CD14-positive monocyte (primary cell): ENCODE measurements at regions not wholly inside any gene's neighbourhood (a gene's known extent, or its start where the extent isn't known, plus 50 kb on each side); places are given as distances from the start of the nearest gene placed in this dataset.

ENCODE experiments used
- DNase-seq, 3 donors: peaks; one replicate each; pipeline ENCODE4 v3.0.0-alpha.2; 2011 to 2022
- H2AFZ ChIP-seq: 2 replicates; pipeline ENCODE4 v1.6.0; 2012; ENCODE audit warnings: mild to moderate bottlenecking, low read depth, low read length, inconsistent platforms; ENCODE audit not compliant: insufficient read depth, poor library complexity, severe bottlenecking
- H3K27ac ChIP-seq, 2 donors: 1 replicate in 1 of 2; 2 replicates in 1 of 2; pipeline ENCODE4 v1.5.1; 2012 to 2013; ENCODE audit warnings: low read length in 2 of 2, control low read depth in 1 of 2, inconsistent platforms in 1 of 2, low read depth in 1 of 2, mild to moderate bottlenecking in 1 of 2
- H3K27me3 ChIP-seq, 2 donors: one replicate each; pipeline versions ENCODE4 v1.6.0 to v1.6.1; 2011 to 2013; ENCODE audit warnings: low read length in 2 of 2; ENCODE audit not compliant: control insufficient read depth in 2 of 2, insufficient read depth in 2 of 2
- H3K36me3 ChIP-seq, 2 donors: replicated peaks in 1 of 2; 1 replicate in 1 of 2; 2 replicates in 1 of 2; pipeline versions ENCODE4 v1.5.1 to v1.6.1; 2012 to 2013; ENCODE audit warnings: low read length in 2 of 2, control low read depth in 1 of 2, inconsistent platforms in 1 of 2, mild to moderate bottlenecking in 1 of 2; ENCODE audit not compliant: insufficient read depth in 2 of 2, control insufficient read depth in 1 of 2
- H3K4me1 ChIP-seq, 2 donors: 1 replicate in 1 of 2; 2 replicates in 1 of 2; pipeline versions ENCODE4 v1.5.1 to v1.6.1; 2012 to 2013; ENCODE audit warnings: low read length in 2 of 2, control low read depth in 1 of 2, inconsistent platforms in 1 of 2, mild to moderate bottlenecking in 1 of 2, moderate library complexity in 1 of 2; ENCODE audit not compliant: insufficient read depth in 2 of 2, control insufficient read depth in 1 of 2
- H3K4me2 ChIP-seq: replicated peaks from 2 replicates; pipeline ENCODE3; 2012; ENCODE audit warnings: low read length, moderate library complexity, mild to moderate bottlenecking; ENCODE audit not compliant: poor library complexity, severe bottlenecking; ENCODE audit errors: extremely low read depth
- H3K4me3 ChIP-seq, 3 experiments: fragments of 200-600 bp in 1 of 3; sonication (generic) in 1 of 3; replicated peaks in 1 of 3; 1 replicate in 2 of 3; 2 replicates in 1 of 3; pipeline ENCODE4 v1.5.1; 2011 to 2013; ENCODE audit warnings: low read length in 3 of 3, mild to moderate bottlenecking in 3 of 3, control low read depth in 2 of 3, low read depth in 2 of 3, inconsistent platforms in 1 of 3, moderate library complexity in 1 of 3
- H3K79me2 ChIP-seq: 2 replicates; pipeline ENCODE4 v1.6.0; 2012; ENCODE audit warnings: mild to moderate bottlenecking, control low read depth, inconsistent platforms, low read length, moderate library complexity; ENCODE audit not compliant: insufficient read depth
- H3K9ac ChIP-seq: 2 replicates; pipeline ENCODE4 v1.6.0; 2017; ENCODE audit warnings: low read length, mild to moderate bottlenecking; ENCODE audit not compliant: insufficient read depth, poor library complexity, severe bottlenecking
- H3K9me3 ChIP-seq, 2 donors: replicated peaks in 1 of 2; 1 replicate in 1 of 2; 2 replicates in 1 of 2; pipeline versions ENCODE4 v1.5.1 to v1.6.1; 2012 to 2013; ENCODE audit warnings: low read length in 2 of 2, control low read depth in 1 of 2; ENCODE audit not compliant: control insufficient read depth in 1 of 2, insufficient read depth in 1 of 2
- H4K20me1 ChIP-seq: 2 replicates; pipeline ENCODE4 v1.6.0; 2012; ENCODE audit warnings: mild to moderate bottlenecking, low read length, control low read depth, moderate library complexity; ENCODE audit not compliant: insufficient read depth
- H3K27ac Mint-ChIP-seq, 7 donors: one replicate each; pipeline ENCODE4 v1.8.0; 2020; ENCODE audit warnings: mild to moderate bottlenecking in 7 of 7, mixed read lengths in 7 of 7, moderate library complexity in 6 of 7, inconsistent platforms in 2 of 7
- H3K27me3 Mint-ChIP-seq, 3 donors: one replicate each; pipeline ENCODE4 v1.8.0; 2021 to 2022; ENCODE audit warnings: low read depth in 3 of 3, mild to moderate bottlenecking in 3 of 3, mixed read lengths in 3 of 3, moderate library complexity in 3 of 3, inconsistent platforms in 1 of 3
- H3K36me3 Mint-ChIP-seq, 2 donors: one replicate each; pipeline ENCODE4 v1.8.0; 2020; ENCODE audit warnings: mixed read lengths in 2 of 2, inconsistent platforms in 1 of 2, mild to moderate bottlenecking in 1 of 2
- H3K4me1 Mint-ChIP-seq: one replicate; pipeline ENCODE4 v1.8.0; 2020; ENCODE audit warnings: mild to moderate bottlenecking, mixed read lengths
- H3K4me3 Mint-ChIP-seq, 2 donors: one replicate each; pipeline ENCODE4 v1.8.0; 2020; ENCODE audit warnings: mild to moderate bottlenecking in 2 of 2, mixed read lengths in 2 of 2, moderate library complexity in 1 of 2
- H3K9me3 Mint-ChIP-seq, 7 donors: one replicate each; pipeline ENCODE4 v1.8.0; 2020 to 2022; ENCODE audit warnings: mixed read lengths in 7 of 7, mild to moderate bottlenecking in 6 of 7, moderate library complexity in 6 of 7, inconsistent platforms in 2 of 7
- CTCF ChIP-seq: fragments of 200-600 bp; IDR thresholded peaks from one replicate; pipeline ENCODE4 v1.8.0; 2022; ENCODE audit warnings: antibody characterized with exemption, mild to moderate bottlenecking
- WGBS: methylation state at CpG from one replicate; pipeline ENCODE4 v1.1.5; 2013; ENCODE audit warnings: missing lambda C conversion rate; ENCODE audit not compliant: insufficient coverage; 5-methylcytosine and 5-hydroxymethylcytosine counted together
- intact Hi-C, 2 donors: fragments of 100-400 bp; cut with micrococcal nuclease; formaldehyde crosslinking; loops; one replicate each; pipeline versions ENCODE4 v1.15.0 to v1.15.1; 2023

- peaks cover 0 to 6% (median 0%) of the 10 kb centered on the region in 7 donors for H3K9me3 Mint-ChIP-seq
- H3K27ac Mint-ChIP-seq = no peak overlapping the region
- no peaks in the 10 kb centered on the region for H3K36me3 ChIP-seq
- intact Hi-C loops = no loop called here
- no peak overlapping the region for H3K4me2 ChIP-seq
- H3K4me1 ChIP-seq = no peaks in the 10 kb centered on the region
- no peaks in the 10 kb centered on the region for H3K4me1 Mint-ChIP-seq
- H3K9me3 ChIP-seq = no peaks in the 10 kb centered on the region
- no peak overlapping the region for H2AFZ ChIP-seq
- H3K36me3 Mint-ChIP-seq = no peaks in the 10 kb centered on the region
- no peak for DNase-seq
- no peaks in the 10 kb centered on the region for H3K27me3 Mint-ChIP-seq
- H3K27ac ChIP-seq = no peak overlapping the region
- H3K4me3 Mint-ChIP-seq = no peak overlapping the region
- no peaks in the 10 kb centered on the region for H4K20me1 ChIP-seq
- no CpG with 5 or more reads among the region's 2 CpGs for WGBS
- H3K79me2 ChIP-seq = no peaks in the 10 kb centered on the region
- TF ChIP-seq CTCF = no peak
- no peak overlapping the region for H3K4me3 ChIP-seq
- H3K9ac ChIP-seq = no peak overlapping the region
- no peaks in the 10 kb centered on the region for H3K27me3 ChIP-seq
Observed at GRCh38 chr4:89587364-89587763, 249.6 kb downstream of the SNCA start.

DNA sequence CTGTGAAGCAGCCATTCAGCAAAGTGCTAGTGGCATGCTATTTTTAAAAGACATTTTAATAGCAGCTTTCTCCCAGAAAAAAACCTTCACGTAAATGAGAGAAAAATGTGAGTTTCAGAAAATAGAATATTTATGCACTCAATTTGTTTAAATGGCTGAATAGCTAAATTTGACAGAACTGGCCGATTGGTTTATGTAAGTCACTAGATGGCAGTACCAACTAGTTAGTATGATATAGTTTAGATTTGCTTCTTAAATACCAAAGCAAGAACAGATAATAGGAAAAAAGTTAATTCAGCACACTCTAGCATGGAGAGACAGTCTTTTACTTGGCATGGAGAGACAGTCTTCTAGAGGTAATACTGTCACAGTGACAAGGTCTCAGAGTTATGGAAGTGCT is 250.1 kb downstream of the SNCA start:
- Mint-ChIP-seq H3K9me3 (peaks cover 0 to 4% (median 0%) of the 10 kb centered on the region in 7 donors), H3K27me3 (no peaks in the 10 kb centered on the region), H3K27ac (no peak overlapping the region), H3K4me3 (no peak overlapping the region), H3K36me3 (no peaks in the 10 kb centered on the region), H3K4me1 (no peaks in the 10 kb centered on the region)
- H3K4me3 ChIP-seq = no peak overlapping the region
- intact Hi-C loops = no loop called here
- H4K20me1 ChIP-seq = no peaks in the 10 kb centered on the region
- H3K27me3 ChIP-seq = no peaks in the 10 kb centered on the region
- no peak overlapping the region for H2AFZ ChIP-seq
- H3K36me3 ChIP-seq = no peaks in the 10 kb centered on the region
- TF ChIP-seq CTCF = no peak
- DNase-seq = no peak
- no peaks in the 10 kb centered on the region for H3K9me3 ChIP-seq
- WGBS = no CpG with 5 or more reads among the region's 2 CpGs
- H3K79me2 ChIP-seq = no peaks in the 10 kb centered on the region
- H3K27ac ChIP-seq = no peak overlapping the region
- H3K4me1 ChIP-seq = no peaks in the 10 kb centered on the region
- H3K9ac ChIP-seq = no peak overlapping the region
- no peak overlapping the region for H3K4me2 ChIP-seq
